T-helper 17 cell (primary cell): ENCODE measurements at regions not wholly inside any gene's neighbourhood (a gene's known extent, or its start where the extent isn't known, plus 50 kb on each side); places are given as distances from the start of the nearest gene placed in this dataset.
"Not testable (repeated sequence)": the region's sequence is repeated elsewhere in the genome, so short reads cannot be mapped to it uniquely, and the experiment has no call there.

Source experiments
- ATAC-seq: fragments of 150-1000 bp; cut with Tn5 transposase; 2 replicates; pipeline ENCODE4 v1.10.0; 2021; ENCODE audit warnings: mild to moderate bottlenecking, moderate library complexity
- DNase-seq, 3 donors: peaks; one replicate each; pipeline versions ENCODE4 v3.0.0 to v3.0.0-alpha.2; 2020 to 2021
- H3K9me3 ChIP-seq: one replicate; pipeline ENCODE4 v1.7.0; 2013; ENCODE audit warnings: low read length, mild to moderate bottlenecking; ENCODE audit not compliant: control insufficient read depth, poor library complexity, severe bottlenecking
- H3K27ac Mint-ChIP-seq: one replicate; pipeline ENCODE4 v1.8.0; 2022; ENCODE audit warnings: mild to moderate bottlenecking, moderate library complexity, mixed read lengths
- H3K27me3 Mint-ChIP-seq: one replicate; pipeline ENCODE4 v1.8.0; 2022; ENCODE audit warnings: mixed read lengths
- H3K36me3 Mint-ChIP-seq: one replicate; pipeline ENCODE4 v1.8.0; 2022; ENCODE audit warnings: low read depth, mixed read lengths
- H3K4me1 Mint-ChIP-seq: one replicate; pipeline ENCODE4 v1.8.0; 2022; ENCODE audit warnings: mild to moderate bottlenecking, mixed read lengths
- H3K4me3 Mint-ChIP-seq: one replicate; pipeline ENCODE4 v1.8.0; 2022; ENCODE audit warnings: mild to moderate bottlenecking, moderate library complexity, mixed read lengths

DNA sequence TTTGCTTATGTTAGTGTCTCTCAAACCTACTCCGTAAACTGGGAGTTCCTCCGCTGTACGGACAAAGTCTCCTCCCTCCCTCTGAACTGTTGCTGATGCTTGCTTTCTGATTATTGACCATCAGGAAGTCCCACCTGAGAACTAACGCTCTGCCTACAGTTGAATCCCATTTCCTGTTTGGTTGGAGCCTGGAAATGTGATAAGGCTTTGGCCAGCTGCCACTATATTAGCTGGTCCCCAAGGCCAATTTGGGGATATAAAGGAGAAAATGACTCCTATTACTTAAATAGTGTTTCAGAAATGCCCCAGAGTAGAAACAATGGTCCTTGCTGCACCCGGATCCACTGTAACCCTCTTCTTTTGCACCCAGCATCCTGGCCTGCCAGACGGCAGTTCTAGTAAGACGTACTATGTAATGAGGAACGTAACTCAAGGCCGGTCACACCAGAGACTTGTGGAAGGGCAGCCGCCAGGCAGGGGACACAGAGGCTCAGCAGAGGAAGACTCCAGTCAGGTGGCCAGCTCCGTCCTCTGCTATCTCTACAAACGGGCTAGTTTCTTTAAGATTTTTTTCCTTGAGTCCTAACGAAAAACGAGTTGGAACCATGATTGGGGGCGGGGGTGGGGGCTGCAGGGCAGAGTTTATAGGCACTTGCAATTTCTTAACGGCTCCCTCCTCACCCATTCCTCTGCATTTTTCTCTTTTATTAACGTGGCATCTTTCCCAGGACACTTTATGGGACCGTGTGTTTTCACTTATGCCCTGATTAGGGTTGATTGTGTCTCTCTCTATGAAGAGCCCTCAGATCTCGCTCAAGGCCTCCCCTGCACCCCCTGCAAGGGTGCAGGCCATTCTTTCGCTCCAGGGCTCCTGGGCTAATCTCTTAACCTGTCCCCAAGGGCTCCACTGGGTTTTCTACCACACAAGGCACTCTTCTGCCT lies 72.8 kb upstream of the CDON start:
- H3K9me3 ChIP-seq: no peaks in the 10 kb centered on the region
- Mint-ChIP-seq H3K27ac (no peak overlapping the region), H3K36me3 (no peaks in the 10 kb centered on the region), H3K27me3 (peaks cover 32% of the 10 kb centered on the region), H3K4me3 (no peak overlapping the region), H3K4me1 (peaks cover 4% of the 10 kb centered on the region)
- no peak for DNase-seq
- no peak for ATAC-seq

DNA sequence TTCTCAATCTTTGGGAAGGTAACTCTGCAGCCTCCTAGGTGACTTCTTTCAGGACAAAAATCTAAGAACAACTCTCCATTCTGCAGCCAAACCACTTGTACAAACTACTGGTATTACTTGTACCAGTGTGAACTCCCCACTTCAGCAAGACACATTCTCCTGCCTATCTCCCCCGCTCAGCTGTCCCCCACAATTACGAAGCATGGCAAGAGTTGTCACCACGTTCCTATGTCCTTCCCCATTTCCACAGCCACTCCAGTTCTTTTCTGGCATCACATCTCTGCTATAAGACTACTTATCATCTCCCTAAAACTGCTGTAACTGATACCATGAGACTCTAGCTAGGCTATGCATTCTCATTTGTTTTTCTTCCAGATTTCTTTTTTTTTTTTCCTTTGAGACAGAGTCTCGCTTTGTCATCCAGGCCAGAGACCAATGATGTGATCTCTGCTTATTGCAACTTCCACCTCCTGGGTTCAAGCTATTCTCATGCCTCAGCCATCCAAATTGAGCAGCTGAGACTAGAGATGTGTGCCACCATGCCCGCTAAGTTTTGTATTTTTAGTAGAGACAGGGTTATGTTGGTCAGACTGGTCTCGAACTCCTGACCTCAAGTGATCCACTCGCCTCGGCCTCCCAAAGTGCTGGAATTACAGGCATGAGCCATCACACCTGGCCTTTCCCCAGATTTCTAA lies 71.9 kb upstream of the CDON start:
- DNase-seq (no peak), ATAC-seq (no peak)
- no peak overlapping the region for H3K27ac Mint-ChIP-seq
- H3K36me3 Mint-ChIP-seq: no peaks in the 10 kb centered on the region
- H3K4me1 Mint-ChIP-seq: peaks cover 4% of the 10 kb centered on the region
- peaks cover 30% of the 10 kb centered on the region for H3K27me3 Mint-ChIP-seq
- no peak overlapping the region for H3K4me3 Mint-ChIP-seq
- no peaks in the 10 kb centered on the region for H3K9me3 ChIP-seq

GRCh38 chr11:126133901-126134300 lies 71.2 kb upstream of the CDON start:
- Mint-ChIP-seq H3K4me3 (no peak overlapping the region), H3K36me3 (no peaks in the 10 kb centered on the region), H3K27ac (no peak overlapping the region), H3K4me1 (peaks cover 4% of the 10 kb centered on the region), H3K27me3 (peaks cover 23% of the 10 kb centered on the region)
- ATAC-seq: no peak
- H3K9me3 ChIP-seq: no peaks in the 10 kb centered on the region
- no peak for DNase-seq

GRCh38 chr11:126132319-126132718 lies 69.7 kb upstream of the CDON start:
- no peak for DNase-seq
- Mint-ChIP-seq H3K36me3 (no peaks in the 10 kb centered on the region), H3K4me3 (no peak overlapping the region), H3K27me3 (peaks cover 22% of the 10 kb centered on the region), H3K27ac (peak overlapping the region; percentile 66), H3K4me1 (peaks cover 4% of the 10 kb centered on the region)
- no peak for ATAC-seq
- H3K9me3 ChIP-seq: no peaks in the 10 kb centered on the region

GRCh38 chr11:126130781-126131180 lies 68.1 kb upstream of the CDON start:
- not testable (repeated sequence) for ATAC-seq, H3K36me3 Mint-ChIP-seq, H3K9me3 ChIP-seq, DNase-seq, H3K4me1 Mint-ChIP-seq, H3K4me3 Mint-ChIP-seq, H3K27ac Mint-ChIP-seq
- peaks cover 22% of the 10 kb centered on the region for H3K27me3 Mint-ChIP-seq

- Mint-ChIP-seq H3K27me3 (peaks cover 22% of the 10 kb centered on the region), H3K4me3 (no peak overlapping the region), H3K27ac (no peak overlapping the region), H3K36me3 (no peaks in the 10 kb centered on the region), H3K4me1 (peaks cover 2% of the 10 kb centered on the region)
- no peaks in the 10 kb centered on the region for H3K9me3 ChIP-seq
- ATAC-seq: no peak
- no peak for DNase-seq
Observed at GRCh38 chr11:126129727-126130671, 67.3 kb upstream of the CDON start.

DNA sequence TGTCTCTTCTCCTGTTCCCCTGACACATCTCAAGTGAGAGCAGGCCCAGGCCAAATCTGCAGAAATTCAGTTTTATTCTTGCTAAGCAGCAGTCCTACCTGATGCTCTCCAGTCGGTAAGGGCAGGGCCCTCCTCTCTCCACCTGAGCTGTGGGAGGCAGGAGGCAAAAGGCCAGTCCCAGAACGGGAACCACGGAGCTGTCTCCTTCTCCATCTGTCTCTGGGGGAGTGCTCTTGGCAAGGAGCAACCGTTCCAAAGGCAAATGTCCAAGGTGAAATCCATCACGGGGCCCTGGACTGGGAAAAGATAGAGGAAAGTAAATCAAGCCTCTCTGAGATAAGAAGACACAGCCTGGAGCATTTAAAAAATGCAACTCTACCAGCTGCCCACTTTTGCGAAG lies 65.2 kb upstream of the CDON start:
- peaks cover 18% of the 10 kb centered on the region for H3K27me3 Mint-ChIP-seq
- H3K36me3 Mint-ChIP-seq: peaks cover 2% of the 10 kb centered on the region
- ATAC-seq: no peak

GRCh38 chr11:126127284-126127845 lies 64.7 kb upstream of the CDON start:
- ATAC-seq (no peak), DNase-seq (no peak)
- peaks cover 13% of the 10 kb centered on the region for H3K27me3 Mint-ChIP-seq
- no peak overlapping the region for H3K27ac Mint-ChIP-seq
- no peaks in the 10 kb centered on the region for H3K4me1 Mint-ChIP-seq
- H3K4me3 Mint-ChIP-seq: no peak overlapping the region
- no peaks in the 10 kb centered on the region for H3K9me3 ChIP-seq
- peaks cover 2% of the 10 kb centered on the region for H3K36me3 Mint-ChIP-seq

More for the DNA sequence above, 65.2 kb upstream of the CDON start:
- DNase-seq: no peak
- no peak overlapping the region for H3K27ac Mint-ChIP-seq
- H3K4me1 Mint-ChIP-seq: no peaks in the 10 kb centered on the region
- no peak overlapping the region for H3K4me3 Mint-ChIP-seq
- H3K9me3 ChIP-seq: no peaks in the 10 kb centered on the region

DNA sequence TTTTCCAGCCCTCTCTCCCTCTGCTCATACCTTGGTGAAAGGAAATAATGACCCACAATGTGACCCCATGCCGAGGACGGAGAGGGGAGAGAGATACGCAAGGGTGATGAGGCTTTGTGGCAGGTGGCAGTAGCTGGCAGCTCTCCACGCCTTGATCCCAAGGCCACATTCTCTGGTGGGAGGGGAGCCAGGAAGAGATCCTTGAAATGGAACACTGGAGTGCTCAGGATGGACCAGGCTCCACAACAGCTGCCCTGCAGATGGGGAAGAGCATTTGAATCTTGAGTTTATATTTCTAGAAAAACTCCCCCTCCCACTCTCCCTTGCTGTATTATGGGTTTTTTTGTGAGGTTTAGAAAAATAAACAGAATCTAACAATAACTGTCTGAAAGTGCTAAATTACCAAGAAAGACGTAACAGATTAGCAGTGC lies 61.6 kb upstream of the CDON start:
- no peaks in the 10 kb centered on the region for H3K9me3 ChIP-seq
- DNase-seq (no peak), ATAC-seq (no peak)
- H3K36me3 Mint-ChIP-seq: peaks cover 2% of the 10 kb centered on the region
- H3K4me1 Mint-ChIP-seq: no peaks in the 10 kb centered on the region
- H3K27ac Mint-ChIP-seq: no peak overlapping the region
- H3K27me3 Mint-ChIP-seq: peaks cover 5% of the 10 kb centered on the region
- H3K4me3 Mint-ChIP-seq: no peak overlapping the region

DNA sequence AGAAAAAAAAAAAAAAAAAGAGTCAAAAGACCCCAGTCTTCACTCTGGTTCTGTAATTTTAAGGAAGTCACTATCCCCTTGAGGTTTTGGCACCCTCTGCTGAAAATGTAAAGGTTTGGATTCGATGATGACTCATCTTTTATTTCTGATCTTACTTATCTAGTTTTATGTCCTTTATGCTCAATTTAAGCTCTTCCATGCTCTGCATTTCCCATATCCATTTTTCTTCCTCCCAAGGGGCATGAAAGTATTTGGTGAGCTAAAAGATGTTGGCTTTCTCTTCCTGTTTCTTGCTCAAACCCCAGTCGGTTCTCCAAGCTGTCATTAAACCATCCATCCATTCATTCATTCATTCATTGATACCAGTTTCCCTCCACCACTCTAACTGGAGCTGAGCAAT lies 61.0 kb upstream of the CDON start:
- no peak for DNase-seq
- H3K9me3 ChIP-seq: no peaks in the 10 kb centered on the region
- H3K27ac Mint-ChIP-seq: no peak overlapping the region
- peaks cover 2% of the 10 kb centered on the region for H3K36me3 Mint-ChIP-seq
- no peaks in the 10 kb centered on the region for H3K4me1 Mint-ChIP-seq
- no peak overlapping the region for H3K4me3 Mint-ChIP-seq
- no peak for ATAC-seq
- peaks cover 5% of the 10 kb centered on the region for H3K27me3 Mint-ChIP-seq

DNA sequence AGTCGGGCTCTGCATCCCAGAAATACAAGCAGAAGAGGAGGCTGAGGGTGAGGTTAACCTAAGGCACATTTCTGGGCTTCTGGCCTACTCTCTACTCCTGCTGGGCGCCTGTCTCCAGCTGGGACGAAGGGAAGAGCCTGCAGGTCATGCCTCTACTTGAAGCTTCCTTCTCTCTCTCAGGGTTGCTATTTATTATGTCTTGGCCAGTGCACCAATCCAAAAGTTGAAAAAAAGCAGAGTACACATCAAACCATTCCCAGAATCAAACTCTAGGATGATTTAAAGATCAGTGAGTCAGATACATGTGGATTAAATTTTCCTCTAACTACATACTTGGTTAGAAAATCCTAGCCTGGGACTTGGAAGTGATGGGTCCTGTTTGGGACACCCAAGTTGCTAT lies 60.2 kb upstream of the CDON start:
- Mint-ChIP-seq H3K4me3 (no peak overlapping the region), H3K36me3 (peaks cover 2% of the 10 kb centered on the region), H3K27ac (peak overlapping the region; percentile 21), H3K27me3 (peaks cover 5% of the 10 kb centered on the region), H3K4me1 (no peaks in the 10 kb centered on the region)
- H3K9me3 ChIP-seq: no peaks in the 10 kb centered on the region
- DNase-seq: no peak
- ATAC-seq: no peak

- H3K4me3 Mint-ChIP-seq: no peak overlapping the region
- H3K27me3 Mint-ChIP-seq: peaks cover 5% of the 10 kb centered on the region
- peaks cover 2% of the 10 kb centered on the region for H3K36me3 Mint-ChIP-seq
- ATAC-seq (no peak), DNase-seq (no peak)
- no peak overlapping the region for H3K27ac Mint-ChIP-seq
- no peaks in the 10 kb centered on the region for H3K9me3 ChIP-seq
- no peaks in the 10 kb centered on the region for H3K4me1 Mint-ChIP-seq
Observed at GRCh38 chr11:126121296-126121695, 58.6 kb upstream of the CDON start.
